H1 (cell line): ENCODE measurements at regions not wholly inside any gene's neighbourhood (a gene's known extent, or its start where the extent isn't known, plus 50 kb on each side); places are given as distances from the start of the nearest gene placed in this dataset.

ENCODE experiments used
- BRCA1 ChIP-seq: IDR thresholded peaks from 2 replicates; pipeline ENCODE4 v1.6.1; 2012; ENCODE audit warnings: low read depth, low read length, improper control_type of control experiment
- MAFK ChIP-seq: IDR thresholded peaks from 2 replicates; pipeline ENCODE4 v1.6.1; 2012; ENCODE audit warnings: low read depth, mild to moderate bottlenecking, improper control_type of control experiment, low read length
- RNF2 ChIP-seq: fragments of 200-900, 300-1000 bp; sonication (generic); IDR thresholded peaks from 2 replicates; pipeline ENCODE4 v1.7.1; 2016; ENCODE audit warnings: borderline replicate concordance, low read depth, mild to moderate bottlenecking, antibody characterized with exemption, low read length; ENCODE audit not compliant: poor library complexity, severe bottlenecking; ENCODE audit errors: missing control alignments
- SAP30 ChIP-seq: fragments of 300-600 bp; sonication (generic); IDR thresholded peaks from 2 replicates; pipeline ENCODE4 v1.7.1; 2012; ENCODE audit warnings: low read length, moderate library complexity, mild to moderate bottlenecking, inconsistent platforms; ENCODE audit not compliant: insufficient read depth, insufficient replicate concordance
- SP2 ChIP-seq: IDR thresholded peaks from 2 replicates; pipeline ENCODE4 v1.6.1; 2012; ENCODE audit warnings: mild to moderate bottlenecking, low read length, inconsistent platforms

- no peak for TF ChIP-seq SAP30
- no peak for TF ChIP-seq RNF2
- TF ChIP-seq BRCA1, result no peak
- TF ChIP-seq MAFK, result no peak
- TF ChIP-seq SP2, result no peak
These were observed 53.6 kb upstream of the AFF3 start (continued) for GRCh38 chr2:100195942-100196341.
